ENCODE measurements at regions not wholly inside any gene's neighbourhood (a gene's known extent, or its start where the extent isn't known, plus 50 kb on each side); places are given as distances from the start of the nearest gene placed in this dataset.

DNA sequence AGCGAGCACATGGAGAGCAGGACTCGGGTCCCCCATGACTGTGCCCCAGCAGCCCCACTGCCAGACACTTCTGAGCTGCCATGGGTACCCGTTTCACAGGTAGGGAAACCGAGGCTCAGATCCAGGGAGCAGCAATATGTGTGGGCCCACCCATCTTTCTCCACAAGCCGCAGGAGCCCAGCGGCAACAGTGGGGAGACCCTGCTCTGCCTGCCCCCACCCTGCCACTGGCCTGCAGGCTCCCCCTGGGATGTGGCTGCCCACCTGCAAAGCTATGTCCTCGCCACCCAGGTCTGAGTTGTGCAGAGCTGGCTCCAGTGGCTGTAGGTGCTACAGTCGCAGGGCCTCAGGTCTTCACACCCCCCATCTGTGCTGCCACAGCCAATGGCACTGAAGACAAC lies 50.6 kb upstream of the C1QTNF9B start:
- Histone ChIP-seq H3K9me3 (no peaks in the 10 kb centered on the region), H3K4me1 (no peaks in the 10 kb centered on the region), H3K27ac (no peak overlapping the region), H3K36me3 (no peaks in the 10 kb centered on the region), H3K27me3 (no peaks in the 10 kb centered on the region), H3K4me3 (no peak overlapping the region)
- no peak for TF ChIP-seq POLR2A (IDR thresholded peaks at IDR 0.05)
- no peak for TF ChIP-seq EP300 (IDR thresholded peaks at IDR 0.05)
- TF ChIP-seq, protein P1, sequence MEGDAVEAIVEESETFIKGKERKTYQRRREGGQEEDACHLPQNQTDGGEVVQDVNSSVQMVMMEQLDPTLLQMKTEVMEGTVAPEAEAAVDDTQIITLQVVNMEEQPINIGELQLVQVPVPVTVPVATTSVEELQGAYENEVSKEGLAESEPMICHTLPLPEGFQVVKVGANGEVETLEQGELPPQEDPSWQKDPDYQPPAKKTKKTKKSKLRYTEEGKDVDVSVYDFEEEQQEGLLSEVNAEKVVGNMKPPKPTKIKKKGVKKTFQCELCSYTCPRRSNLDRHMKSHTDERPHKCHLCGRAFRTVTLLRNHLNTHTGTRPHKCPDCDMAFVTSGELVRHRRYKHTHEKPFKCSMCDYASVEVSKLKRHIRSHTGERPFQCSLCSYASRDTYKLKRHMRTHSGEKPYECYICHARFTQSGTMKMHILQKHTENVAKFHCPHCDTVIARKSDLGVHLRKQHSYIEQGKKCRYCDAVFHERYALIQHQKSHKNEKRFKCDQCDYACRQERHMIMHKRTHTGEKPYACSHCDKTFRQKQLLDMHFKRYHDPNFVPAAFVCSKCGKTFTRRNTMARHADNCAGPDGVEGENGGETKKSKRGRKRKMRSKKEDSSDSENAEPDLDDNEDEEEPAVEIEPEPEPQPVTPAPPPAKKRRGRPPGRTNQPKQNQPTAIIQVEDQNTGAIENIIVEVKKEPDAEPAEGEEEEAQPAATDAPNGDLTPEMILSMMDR (IDR thresholded peaks at IDR 0.05), result no peak
- DNase-seq (ENCODE audit: low spot score in 2 of 2), result no peak
- 97% methylated on average over 7 to 8 of the region's 8 CpGs for WGBS, 2 donors

DNA sequence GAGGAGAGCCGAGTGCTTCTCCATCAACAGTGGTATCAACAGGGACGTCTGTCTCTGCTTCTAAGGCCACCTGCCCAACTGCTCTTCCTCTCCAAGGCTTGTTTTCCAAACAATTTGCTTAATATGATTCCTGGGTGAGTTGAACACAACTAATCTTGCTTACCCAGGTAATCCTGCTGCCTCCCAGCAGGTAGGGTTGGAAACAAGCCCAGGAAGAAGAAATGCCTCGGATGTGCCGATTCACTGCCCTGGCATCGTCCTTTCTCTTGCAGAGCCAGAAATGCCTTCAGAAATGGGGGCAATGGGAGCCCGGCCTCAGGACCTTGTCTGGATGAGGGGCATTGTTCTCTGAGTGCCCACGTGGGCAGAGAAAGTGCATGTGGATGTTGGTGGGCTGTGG lies 51.9 kb upstream of the C1QTNF9B start:
- TF ChIP-seq, protein P1 (IDR thresholded peaks at IDR 0.05), result no peak
- TF ChIP-seq EP300 (IDR thresholded peaks at IDR 0.05), result no peak
- Histone ChIP-seq H3K4me3 (no peak overlapping the region), H3K9me3 (no peaks in the 10 kb centered on the region), H3K27me3 (no peaks in the 10 kb centered on the region), H3K27ac (no peak overlapping the region), H3K4me1 (no peaks in the 10 kb centered on the region), H3K36me3 (no peaks in the 10 kb centered on the region)
- DNase-seq (ENCODE audit: low spot score in 2 of 2), result no peak
- 66 to 82% methylated on average over 7 of the region's 7 CpGs for WGBS, 2 donors

DNA sequence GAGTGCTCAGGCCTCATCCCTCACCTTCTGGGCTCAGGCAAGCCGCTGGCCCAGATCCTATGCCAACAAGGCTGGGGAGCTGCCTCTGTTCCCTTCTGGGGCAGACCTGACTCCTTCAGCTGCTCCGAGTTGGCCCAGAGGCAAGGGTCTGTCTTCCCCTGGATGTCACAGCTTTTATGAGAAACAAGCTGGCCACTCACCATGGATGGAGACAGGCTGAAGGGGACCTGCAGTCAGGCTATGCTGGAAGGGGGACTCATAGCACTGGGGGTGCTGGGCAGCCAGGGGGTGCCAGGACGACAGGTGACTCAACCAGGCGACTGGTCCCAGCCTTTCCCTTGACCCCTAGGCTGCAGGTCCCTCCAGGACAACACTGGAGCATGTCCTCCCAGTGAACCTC lies 52.4 kb upstream of the C1QTNF9B start:
- Histone ChIP-seq H3K4me3 (no peak overlapping the region), H3K9me3 (no peaks in the 10 kb centered on the region), H3K27me3 (no peaks in the 10 kb centered on the region), H3K36me3 (no peaks in the 10 kb centered on the region), H3K27ac (no peak overlapping the region), H3K4me1 (no peaks in the 10 kb centered on the region)
- 67 to 90% methylated on average over 1 to 4 of the region's 4 CpGs for WGBS, 2 donors
- TF ChIP-seq EP300 (IDR thresholded peaks at IDR 0.05) (no peak), POLR2A (IDR thresholded peaks at IDR 0.05) (no peak)
- TF ChIP-seq, protein P1 (IDR thresholded peaks at IDR 0.05), result no peak
- DNase-seq (ENCODE audit: low spot score in 2 of 2), result no peak

DNA sequence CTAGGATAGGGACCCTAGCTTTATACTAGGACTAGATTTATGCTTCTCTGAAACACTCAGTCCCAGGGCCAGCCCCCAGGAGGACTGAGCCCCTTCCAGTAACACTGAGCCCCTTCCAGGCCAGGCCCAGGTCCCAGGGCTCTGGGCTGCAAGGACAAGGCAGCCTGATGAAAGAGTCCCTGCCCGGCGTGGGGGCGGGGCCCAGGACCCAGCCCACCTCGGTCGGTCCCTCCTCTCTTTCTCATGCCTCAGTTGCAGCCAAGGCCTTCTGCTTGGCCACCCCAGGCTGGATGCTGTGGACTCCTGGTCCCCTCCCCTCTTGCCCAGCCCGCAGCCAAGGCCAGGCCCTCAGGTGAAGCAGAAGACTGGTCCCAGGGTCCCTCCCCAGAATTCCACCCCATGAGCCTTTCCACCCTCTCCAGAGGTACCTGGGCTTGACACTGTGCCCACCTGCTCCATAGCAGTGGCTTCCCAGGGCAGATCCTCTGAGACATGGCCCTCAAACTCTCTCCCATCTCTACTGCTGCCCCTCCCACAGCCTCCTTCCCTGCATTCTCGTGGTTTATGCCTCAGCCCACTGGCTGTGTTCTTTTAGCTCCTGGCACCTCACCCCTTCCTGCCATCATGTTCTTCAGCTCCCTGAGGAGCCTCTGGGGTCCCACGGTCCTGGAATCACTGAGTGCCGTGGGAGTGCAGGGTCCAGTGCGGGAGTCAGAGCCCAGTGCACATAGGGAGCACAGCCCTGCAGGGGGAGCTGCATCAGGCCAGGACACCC lies 53.6 kb upstream of the C1QTNF9B start:
- Histone ChIP-seq H3K9me3 (no peaks in the 10 kb centered on the region), H3K27ac (no peak overlapping the region), H3K4me3 (no peak overlapping the region), H3K27me3 (no peaks in the 10 kb centered on the region), H3K36me3 (no peaks in the 10 kb centered on the region), H3K4me1 (peaks cover 0 to 2% (median 0%) of the 10 kb centered on the region in 4 donors)
- DNase-seq (ENCODE audit: low spot score in 2 of 2), result no peak
- TF ChIP-seq EP300 (IDR thresholded peaks at IDR 0.05), result no peak
- no peak for TF ChIP-seq POLR2A (IDR thresholded peaks at IDR 0.05)
- TF ChIP-seq, protein P1 (IDR thresholded peaks at IDR 0.05), result no peak
- WGBS, 2 donors, result 78 to 86% methylated on average over 5 to 10 of the region's 10 CpGs

DNA sequence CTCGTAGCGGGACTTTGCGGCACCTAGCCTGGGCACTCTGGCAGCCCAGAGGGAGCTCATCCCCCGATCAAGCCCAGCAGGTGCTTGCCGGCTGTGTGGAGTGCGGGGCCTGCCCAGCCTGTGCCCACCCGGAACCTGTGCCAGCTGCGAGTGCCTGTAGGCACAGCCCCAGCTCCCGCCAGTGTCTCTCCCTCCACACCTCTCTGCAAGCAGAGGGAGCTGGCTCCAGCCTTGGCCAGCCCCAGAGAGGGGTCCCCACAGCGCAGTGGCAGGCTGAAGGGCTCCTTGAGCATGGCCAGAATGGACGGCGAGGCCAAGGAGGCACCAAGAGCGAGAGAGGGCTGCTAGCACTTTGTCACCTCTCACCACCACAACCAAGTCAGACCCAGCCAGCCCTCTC lies 55.5 kb upstream of the C1QTNF9B start:
- WGBS, 2 donors, result 93 to 100% methylated on average over 7 to 11 of the region's 13 CpGs
- DNase-seq (ENCODE audit: low spot score in 2 of 2), result no peak
- no peaks in the 10 kb centered on the region for H3K9me3 ChIP-seq
- H3K27ac ChIP-seq, result no peak overlapping the region
- no peak for TF ChIP-seq POLR2A (IDR thresholded peaks at IDR 0.05)
- TF ChIP-seq EP300 (IDR thresholded peaks at IDR 0.05), result no peak
- TF ChIP-seq, protein P1 (IDR thresholded peaks at IDR 0.05), result no peak
- no peaks in the 10 kb centered on the region for H3K36me3 ChIP-seq
- H3K4me1 ChIP-seq, result peaks cover 0 to 6% (median 0%) of the 10 kb centered on the region in 4 donors
- no peak overlapping the region for H3K4me3 ChIP-seq
- no peaks in the 10 kb centered on the region for H3K27me3 ChIP-seq
